Neural cell (in vitro differentiated cells): ENCODE measurements at regions not wholly inside any gene's neighbourhood (a gene's known extent, or its start where the extent isn't known, plus 50 kb on each side); places are given as distances from the start of the nearest gene placed in this dataset.

ENCODE experiments used
- H2AFZ ChIP-seq: fragments of 200-600, 300-800 bp; sonication (generic), shearing (Covaris generic); 2 replicates; pipeline ENCODE4 v1.6.0; 2014; ENCODE audit warnings: low read depth, mild to moderate bottlenecking, antibody characterized with exemption, low read length, moderate library complexity
- H3F3A ChIP-seq: fragments of 200-600 bp; shearing (Covaris generic); 2 replicates; pipeline ENCODE4 v1.6.1; 2016; ENCODE audit warnings: mild to moderate bottlenecking, moderate library complexity, mixed read lengths, antibody characterized with exemption, low read length; ENCODE audit not compliant: insufficient read depth, poor library complexity, severe bottlenecking
- H3K27ac ChIP-seq: fragments of 200-600, 300-800 bp; sonication (generic), shearing (Covaris generic); 2 replicates; pipeline ENCODE4 v1.5.1; 2014; ENCODE audit warnings: mild to moderate bottlenecking, low read length, moderate library complexity
- H3K27me3 ChIP-seq: fragments of 300-800, 200-600 bp; sonication (generic), shearing (Covaris generic); 2 replicates; pipeline ENCODE4 v1.6.0; 2014; ENCODE audit warnings: mild to moderate bottlenecking, low read depth, low read length, moderate library complexity; ENCODE audit not compliant: insufficient read depth
- H3K36me3 ChIP-seq: fragments of 300-800, 200-600 bp; sonication (generic), shearing (Covaris generic); 2 replicates; pipeline ENCODE4 v1.5.1; 2014; ENCODE audit warnings: mild to moderate bottlenecking, antibody characterized with exemption, low read length, moderate library complexity; ENCODE audit not compliant: insufficient read depth
- H3K4me2 ChIP-seq: fragments of 300-800, 200-600 bp; sonication (generic), shearing (Covaris generic); 2 replicates; pipeline ENCODE4 v1.6.0; 2014; ENCODE audit warnings: mild to moderate bottlenecking, low read length
- H3K4me3 ChIP-seq: fragments of 300-800, 200-600 bp; sonication (generic), shearing (Covaris generic); 2 replicates; pipeline ENCODE4 v1.5.1; 2014; ENCODE audit warnings: mild to moderate bottlenecking, low read length, moderate library complexity
- H3K79me2 ChIP-seq: fragments of 200-600 bp; shearing (Covaris generic); replicated peaks from 2 replicates; pipeline ENCODE4 v1.6.0; 2014; ENCODE audit warnings: mild to moderate bottlenecking, low read length, moderate library complexity; ENCODE audit not compliant: insufficient read depth
- H3K9ac ChIP-seq: fragments of 300-800, 200-600 bp; sonication (generic), shearing (Covaris generic); 2 replicates; pipeline ENCODE4 v1.6.1; 2016; ENCODE audit warnings: mild to moderate bottlenecking, low read length, mixed read lengths
- H3K9me2 ChIP-seq: fragments of 200-600 bp; shearing (Covaris generic); 2 replicates; pipeline ENCODE4 v1.6.1; 2016; ENCODE audit warnings: mild to moderate bottlenecking, low read length, mixed read lengths; ENCODE audit not compliant: insufficient read depth
- H3K9me3 ChIP-seq: fragments of 200-600, 300-800 bp; sonication (generic), shearing (Covaris generic); 2 replicates; pipeline ENCODE4 v1.6.1; 2016; ENCODE audit warnings: mild to moderate bottlenecking, mixed run types, low read length, moderate library complexity, mixed read lengths
- H4K20me1 ChIP-seq: fragments of 200-600 bp; shearing (Covaris generic); 2 replicates; pipeline ENCODE4 v1.6.1; 2016; ENCODE audit warnings: mild to moderate bottlenecking, mixed run types; ENCODE audit not compliant: insufficient read depth
- CTCF ChIP-seq: fragments of 450-650 bp; IDR thresholded peaks from 2 replicates; pipeline ENCODE4 v1.5.1; 2014; ENCODE audit warnings: antibody characterized with exemption, mild to moderate bottlenecking, moderate library complexity; ENCODE audit not compliant: poor library complexity, severe bottlenecking
- EP300 ChIP-seq: fragments of 450-650 bp; conservative IDR thresholded peaks from 2 replicates; pipeline ENCODE4 v1.6.1; 2014; ENCODE audit warnings: antibody characterized with exemption, mild to moderate bottlenecking, moderate library complexity; ENCODE audit not compliant: poor library complexity, severe bottlenecking
- POLR2AphosphoS5 ChIP-seq: IDR thresholded peaks from 2 replicates; pipeline ENCODE4 v1.6.1; 2012
- RAD21 ChIP-seq: fragments of 450-650 bp; conservative IDR thresholded peaks from 2 replicates; pipeline ENCODE4 v1.6.1; 2014; ENCODE audit warnings: antibody characterized with exemption, mild to moderate bottlenecking, moderate library complexity
- SMC3 ChIP-seq: fragments of 450-650 bp; conservative IDR thresholded peaks from 2 replicates; pipeline ENCODE4 v1.6.1; 2014; ENCODE audit warnings: antibody characterized with exemption, mild to moderate bottlenecking, moderate library complexity; ENCODE audit not compliant: poor library complexity
- TF ChIP-seq, protein P1 (sequence below): IDR thresholded peaks from 2 replicates; pipeline ENCODE4 v1.6.1; 2012; ENCODE audit warnings: borderline replicate concordance

DNA sequence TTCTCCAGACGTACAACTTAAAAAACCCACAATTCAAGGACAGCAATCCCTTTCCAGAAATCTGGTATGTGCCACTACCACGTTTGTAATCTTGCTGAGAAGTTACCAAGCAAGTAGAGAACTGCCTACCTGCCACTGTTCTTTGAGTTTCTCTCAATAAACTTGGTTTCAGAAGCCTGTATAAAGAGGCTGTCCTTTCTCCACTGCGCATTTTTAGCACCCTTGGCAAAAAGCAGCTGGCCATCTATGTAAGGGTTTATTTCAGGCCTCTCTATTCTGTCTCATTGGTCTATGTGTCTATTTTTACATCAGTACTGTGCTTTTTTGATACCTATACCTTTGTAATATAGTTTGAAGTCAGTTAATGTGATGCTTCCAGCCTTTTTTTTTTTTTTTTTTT is 665.1 kb upstream of the BRINP3 start:
- no peaks in the 10 kb centered on the region for H3K79me2 ChIP-seq
- TF ChIP-seq POLR2AphosphoS5: no peak
- TF ChIP-seq CTCF: no peak
- TF ChIP-seq, protein P1, sequence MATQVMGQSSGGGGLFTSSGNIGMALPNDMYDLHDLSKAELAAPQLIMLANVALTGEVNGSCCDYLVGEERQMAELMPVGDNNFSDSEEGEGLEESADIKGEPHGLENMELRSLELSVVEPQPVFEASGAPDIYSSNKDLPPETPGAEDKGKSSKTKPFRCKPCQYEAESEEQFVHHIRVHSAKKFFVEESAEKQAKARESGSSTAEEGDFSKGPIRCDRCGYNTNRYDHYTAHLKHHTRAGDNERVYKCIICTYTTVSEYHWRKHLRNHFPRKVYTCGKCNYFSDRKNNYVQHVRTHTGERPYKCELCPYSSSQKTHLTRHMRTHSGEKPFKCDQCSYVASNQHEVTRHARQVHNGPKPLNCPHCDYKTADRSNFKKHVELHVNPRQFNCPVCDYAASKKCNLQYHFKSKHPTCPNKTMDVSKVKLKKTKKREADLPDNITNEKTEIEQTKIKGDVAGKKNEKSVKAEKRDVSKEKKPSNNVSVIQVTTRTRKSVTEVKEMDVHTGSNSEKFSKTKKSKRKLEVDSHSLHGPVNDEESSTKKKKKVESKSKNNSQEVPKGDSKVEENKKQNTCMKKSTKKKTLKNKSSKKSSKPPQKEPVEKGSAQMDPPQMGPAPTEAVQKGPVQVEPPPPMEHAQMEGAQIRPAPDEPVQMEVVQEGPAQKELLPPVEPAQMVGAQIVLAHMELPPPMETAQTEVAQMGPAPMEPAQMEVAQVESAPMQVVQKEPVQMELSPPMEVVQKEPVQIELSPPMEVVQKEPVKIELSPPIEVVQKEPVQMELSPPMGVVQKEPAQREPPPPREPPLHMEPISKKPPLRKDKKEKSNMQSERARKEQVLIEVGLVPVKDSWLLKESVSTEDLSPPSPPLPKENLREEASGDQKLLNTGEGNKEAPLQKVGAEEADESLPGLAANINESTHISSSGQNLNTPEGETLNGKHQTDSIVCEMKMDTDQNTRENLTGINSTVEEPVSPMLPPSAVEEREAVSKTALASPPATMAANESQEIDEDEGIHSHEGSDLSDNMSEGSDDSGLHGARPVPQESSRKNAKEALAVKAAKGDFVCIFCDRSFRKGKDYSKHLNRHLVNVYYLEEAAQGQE: no peak
- no peak for TF ChIP-seq RAD21
- TF ChIP-seq SMC3: no peak
- TF ChIP-seq EP300: no peak
- no peak overlapping the region for H3K9ac ChIP-seq
- no peaks in the 10 kb centered on the region for H3K27me3 ChIP-seq
- H4K20me1 ChIP-seq: no peaks in the 10 kb centered on the region
- no peaks in the 10 kb centered on the region for H3F3A ChIP-seq
- H3K9me2 ChIP-seq: no peaks in the 10 kb centered on the region
- no peaks in the 10 kb centered on the region for H3K9me3 ChIP-seq
- no peak overlapping the region for H2AFZ ChIP-seq
- H3K36me3 ChIP-seq: no peaks in the 10 kb centered on the region
- no peak overlapping the region for H3K27ac ChIP-seq
- H3K4me2 ChIP-seq: no peak overlapping the region
- no peak overlapping the region for H3K4me3 ChIP-seq

DNA sequence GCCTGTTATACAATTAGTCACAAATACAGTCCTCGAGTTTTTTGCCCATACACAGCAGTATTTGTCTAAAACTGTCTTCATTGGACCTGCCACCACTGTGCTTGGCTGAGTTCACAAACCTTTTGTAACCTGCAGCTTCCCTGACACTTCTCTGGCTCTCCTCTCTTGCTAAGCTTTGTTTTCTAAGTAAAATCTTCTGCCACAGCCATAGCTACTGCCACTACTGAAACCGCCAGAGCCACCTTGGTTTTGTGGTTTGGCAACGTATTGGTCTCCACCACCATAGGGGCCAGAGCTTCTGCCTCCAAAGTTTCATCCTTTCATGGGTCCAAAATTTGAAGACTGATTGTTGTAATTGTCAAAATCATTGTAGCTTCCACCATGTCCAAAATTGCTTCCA is 668.2 kb upstream of the BRINP3 start:
- H3F3A ChIP-seq: no peaks in the 10 kb centered on the region
- no peak for TF ChIP-seq RAD21
- TF ChIP-seq, protein P1: no peak
- no peaks in the 10 kb centered on the region for H3K36me3 ChIP-seq
- no peak overlapping the region for H3K27ac ChIP-seq
- no peaks in the 10 kb centered on the region for H3K27me3 ChIP-seq
- no peaks in the 10 kb centered on the region for H3K9me3 ChIP-seq
- no peaks in the 10 kb centered on the region for H3K9me2 ChIP-seq
- H2AFZ ChIP-seq: no peak overlapping the region
- H3K4me3 ChIP-seq: no peak overlapping the region
- H3K4me2 ChIP-seq: no peak overlapping the region
- H3K9ac ChIP-seq: no peak overlapping the region
- H3K79me2 ChIP-seq: no peaks in the 10 kb centered on the region
- no peaks in the 10 kb centered on the region for H4K20me1 ChIP-seq
